SK-N-SH (cell line): ENCODE measurements at regions not wholly inside any gene's neighbourhood (a gene's known extent, or its start where the extent isn't known, plus 50 kb on each side); places are given as distances from the start of the nearest gene placed in this dataset.

ENCODE experiments used
- CTCF ChIA-PET: fragments of 300-600, 350-600 bp; formaldehyde crosslinking; extraction: SDS; loops from one replicate; lab custom pipeline; 2021; lab: Yijun Ruan, JAX
- POLR2A ChIA-PET: fragments of 350-600 bp; sonication (Branson Sonifier 250); formaldehyde crosslinking; extraction: SDS; loops from one replicate; lab custom pipeline; 2020; ENCODE audit warnings: antibody characterized with exemption, inconsistent platforms; lab: Yijun Ruan, JAX
- DNase-seq: peaks from one replicate; pipeline ENCODE4 v3.0.0; 2012
- H2AFZ ChIP-seq: fragments of 200-600 bp; sonication (generic); 2 replicates; pipeline ENCODE4 v1.8.1; 2016; ENCODE audit warnings: antibody characterized with exemption, mild to moderate bottlenecking, low read depth
- H3F3A ChIP-seq: fragments of 200-600 bp; sonication (generic); replicated peaks from 2 replicates; pipeline ENCODE3; 2016; ENCODE audit warnings: antibody characterized with exemption, mild to moderate bottlenecking; ENCODE audit not compliant: insufficient read depth
- H3K27ac ChIP-seq, 2 experiments: fragments of 200-500 bp in 1 of 2; fragments of 200-600 bp in 1 of 2; sonication (Bioruptor generic) in 1 of 2; sonication (generic), shearing (Covaris generic) in 1 of 2; 2 replicates each; pipeline versions ENCODE4 v1.5.1 to v1.6.1; 2014 to 2016; ENCODE audit warnings: low read depth in 2 of 2, inconsistent platforms in 1 of 2, low read length in 1 of 2, mild to moderate bottlenecking in 1 of 2, mixed read lengths in 1 of 2
- H3K27me3 ChIP-seq: fragments of 200-600 bp; sonication (generic), shearing (Covaris generic); 2 replicates; pipeline ENCODE4 v1.6.1; 2016; ENCODE audit warnings: mixed run types; ENCODE audit not compliant: insufficient read depth
- H3K36me3 ChIP-seq, 2 experiments: fragments of 200-500 bp in 1 of 2; fragments of 200-600 bp in 1 of 2; sonication (Bioruptor generic) in 1 of 2; sonication (generic) in 1 of 2; replicated peaks in 1 of 2; 2 replicates each; pipeline versions ENCODE3 to v1.5.1; 2014 to 2016; ENCODE audit warnings: low read length in 1 of 2, mild to moderate bottlenecking in 1 of 2; ENCODE audit not compliant: insufficient read depth in 2 of 2, control insufficient read depth in 1 of 2
- H3K4me1 ChIP-seq, 2 experiments: fragments of 200-500 bp in 1 of 2; fragments of 200-600 bp in 1 of 2; sonication (Bioruptor generic) in 1 of 2; sonication (generic), shearing (Covaris generic) in 1 of 2; 2 replicates each; pipeline versions ENCODE4 v1.5.1 to v1.6.1; 2014 to 2016; ENCODE audit warnings: low read depth in 1 of 2, low read length in 1 of 2, mixed run types in 1 of 2; ENCODE audit not compliant: insufficient read depth in 2 of 2, control insufficient read depth in 1 of 2
- H3K4me2 ChIP-seq: fragments of 200-600 bp; sonication (generic), shearing (Covaris generic); 2 replicates; pipeline ENCODE4 v1.6.1; 2017; ENCODE audit warnings: mixed run types
- H3K4me3 ChIP-seq, 2 experiments: fragments of 200-500 bp in 1 of 2; fragments of 200-600 bp in 1 of 2; sonication (Bioruptor generic) in 1 of 2; sonication (generic), shearing (Covaris generic) in 1 of 2; 2 replicates each; pipeline versions ENCODE4 v1.5.1 to v1.8.1; 2014 to 2016; ENCODE audit warnings: low read depth in 2 of 2, inconsistent platforms in 1 of 2, low read length in 1 of 2, mild to moderate bottlenecking in 1 of 2, mixed read lengths in 1 of 2, moderate library complexity in 1 of 2
- H3K79me2 ChIP-seq: fragments of 200-600 bp; sonication (generic); 2 replicates; pipeline ENCODE4 v1.8.1; 2017; ENCODE audit warnings: mild to moderate bottlenecking; ENCODE audit not compliant: insufficient read depth
- H3K9ac ChIP-seq: fragments of 200-600 bp; sonication (generic); 2 replicates; pipeline ENCODE4 v1.6.1; 2017; ENCODE audit warnings: mixed run types
- H3K9me2 ChIP-seq: fragments of 200-600 bp; sonication (generic); 2 replicates; pipeline ENCODE4 v1.6.1; 2017; ENCODE audit warnings: mixed run types
- H3K9me3 ChIP-seq: fragments of 200-600 bp; sonication (generic); 2 replicates; pipeline ENCODE4 v1.6.1; 2017; ENCODE audit warnings: mixed run types, mild to moderate bottlenecking, moderate library complexity
- H4K20me1 ChIP-seq: fragments of 200-600 bp; sonication (generic); 2 replicates; pipeline ENCODE4 v1.6.1; 2017; ENCODE audit warnings: mild to moderate bottlenecking, mixed run types; ENCODE audit not compliant: insufficient read depth
- CHD2 ChIP-seq: fragments of 150-350 bp; IDR thresholded peaks from 2 replicates; pipeline ENCODE4 v1.6.1; 2018; ENCODE audit warnings: low read length; ENCODE audit not compliant: partially characterized antibody
- ELF1 ChIP-seq: IDR thresholded peaks from 2 replicates; pipeline ENCODE4 v1.4.0; 2012
- EZH2phosphoT487 ChIP-seq: fragments of 200-600 bp; sonication (generic); IDR thresholded peaks from 2 replicates; pipeline ENCODE4 v1.6.1; 2017; ENCODE audit warnings: low read depth, mixed run types, mild to moderate bottlenecking, antibody characterized with exemption, moderate library complexity, borderline replicate concordance
- GABPA ChIP-seq: IDR thresholded peaks from 2 replicates; pipeline ENCODE4 v1.4.0; 2012; ENCODE audit warnings: low read depth, mild to moderate bottlenecking
- JUND ChIP-seq: IDR thresholded peaks from 2 replicates; pipeline ENCODE4 v1.4.0; 2012
- MXI1 ChIP-seq: IDR thresholded peaks from 2 replicates; pipeline ENCODE4 v1.6.1; 2012; ENCODE audit warnings: mild to moderate bottlenecking, low read depth, low read length, improper control_type of control experiment
- PBX3 ChIP-seq: IDR thresholded peaks from 2 replicates; pipeline ENCODE4; 2012
- POLR2AphosphoS5 ChIP-seq: IDR thresholded peaks from 2 replicates; pipeline ENCODE4 v1.6.1; 2012; ENCODE audit warnings: low read depth, low read length
- REST ChIP-seq: IDR thresholded peaks from 2 replicates; pipeline ENCODE4 v1.6.1; 2012; ENCODE audit warnings: mild to moderate bottlenecking, low read depth, low read length, moderate library complexity
- SIN3A ChIP-seq: IDR thresholded peaks from 2 replicates; pipeline ENCODE4 v1.6.1; 2012; ENCODE audit warnings: low read depth, mild to moderate bottlenecking, low read length, moderate library complexity, borderline replicate concordance
- SMC3 ChIP-seq: IDR thresholded peaks from 2 replicates; pipeline ENCODE4 v1.6.1; 2012; ENCODE audit warnings: low read depth, low read length, improper control_type of control experiment
- TAF1 ChIP-seq: IDR thresholded peaks from 2 replicates; pipeline ENCODE4 v1.6.1; 2012; ENCODE audit warnings: low read depth, mild to moderate bottlenecking, low read length, moderate library complexity, borderline replicate concordance
- TEAD4 ChIP-seq: IDR thresholded peaks from 2 replicates; pipeline ENCODE4 v1.4.0; 2012; ENCODE audit warnings: mild to moderate bottlenecking, borderline replicate concordance; ENCODE audit not compliant: insufficient read depth
- YY1 ChIP-seq: IDR thresholded peaks from 2 replicates; pipeline ENCODE4 v1.4.0; 2012; ENCODE audit warnings: low read depth, mild to moderate bottlenecking
- ZBTB33 ChIP-seq: IDR thresholded peaks from 2 replicates; pipeline ENCODE4 v1.4.0; 2012; ENCODE audit warnings: low read depth, borderline replicate concordance
- WGBS: methylation state at CpG from one replicate; pipeline ENCODE4 v1.1.6; 2017; ENCODE audit warnings: low lambda C conversion rate; 5-methylcytosine and 5-hydroxymethylcytosine counted together

- Histone ChIP-seq H3K27ac (no peak overlapping the region), H3K79me2 (no peaks in the 10 kb centered on the region), H3K4me2 (no peak overlapping the region), H3K4me1 (no peaks in the 10 kb centered on the region), H3K9me3 (peaks cover 3% of the 10 kb centered on the region; the same call in 1 of the 2 replicates), H2AFZ (no peak overlapping the region), H4K20me1 (no peaks in the 10 kb centered on the region), H3F3A (no peaks in the 10 kb centered on the region), H3K27me3 (no peaks in the 10 kb centered on the region), H3K9me2 (no peaks in the 10 kb centered on the region), H3K36me3 (no peaks in the 10 kb centered on the region), H3K4me3 (no peak overlapping the region), H3K9ac (no peak overlapping the region)
- CTCF ChIA-PET, result no interaction called here
- POLR2A ChIA-PET, result no interaction called here
- DNase-seq, result no peak
- TF ChIP-seq SIN3A, result no peak
- no peak for TF ChIP-seq ZBTB33
- no peak for TF ChIP-seq GABPA
- no peak for TF ChIP-seq PBX3
- WGBS, result 48% methylated on average over 1 of the region's 1 CpG
These were observed 2466.4 kb upstream of the PCDH20 start for GRCh38 chr13:63882052-63882451.

GRCh38 chr13:63880705-63881104 is 2465.1 kb upstream of the PCDH20 start:
- no peaks in the 10 kb centered on the region for H3F3A ChIP-seq
- CTCF ChIA-PET, result interaction anchor here (0.5 kb wide), 1 partner anchor 965 kb away, joined by 3 read pairs; no protein-coding TSS in a partner anchor
- H3K9me3 ChIP-seq, result peaks cover 3% of the 10 kb centered on the region; the same call in 1 of the 2 replicates
- H3K27ac ChIP-seq, result no peak overlapping the region
- POLR2A ChIA-PET, result no interaction called here
- H3K9ac ChIP-seq, result no peak overlapping the region
- no peaks in the 10 kb centered on the region for H3K79me2 ChIP-seq
- H3K4me3 ChIP-seq, result no peak overlapping the region
- H2AFZ ChIP-seq, result no peak overlapping the region
- TF ChIP-seq POLR2AphosphoS5, result no peak
- TF ChIP-seq ELF1, result no peak
- TF ChIP-seq YY1, result no peak
- no peak for TF ChIP-seq TEAD4
- no peak for TF ChIP-seq JUND
- no peak for TF ChIP-seq GABPA
- no peak for TF ChIP-seq CHD2
- no peak for TF ChIP-seq SMC3
- TF ChIP-seq PBX3, result no peak
- TF ChIP-seq REST, result no peak
- TF ChIP-seq TAF1, result no peak
- TF ChIP-seq EZH2phosphoT487, result no peak
- no peak for TF ChIP-seq MXI1
- DNase-seq, result no peak
- no peaks in the 10 kb centered on the region for H4K20me1 ChIP-seq
- no peak overlapping the region for H3K4me2 ChIP-seq
- no peaks in the 10 kb centered on the region for H3K36me3 ChIP-seq
- H3K27me3 ChIP-seq, result no peaks in the 10 kb centered on the region
- H3K4me1 ChIP-seq, result no peaks in the 10 kb centered on the region
- H3K9me2 ChIP-seq, result no peaks in the 10 kb centered on the region
- 61% methylated on average over 3 of the region's 3 CpGs for WGBS
